ENCODE measurements at regions not wholly inside any gene's neighbourhood (a gene's known extent, or its start where the extent isn't known, plus 50 kb on each side); places are given as distances from the start of the nearest gene placed in this dataset.

GRCh38 chrX:94041881-94042280 lies 367.9 kb downstream of the FAM133A start:
- no peak for TF ChIP-seq NFIC (IDR thresholded peaks at IDR 0.05)
- TF ChIP-seq EP300 (IDR thresholded peaks at IDR 0.05; ENCODE audit: borderline replicate concordance), result no peak
- no peak for TF ChIP-seq CREB1 (IDR thresholded peaks at IDR 0.05; ENCODE audit: low read depth)
- TF ChIP-seq USF1 (IDR thresholded peaks at IDR 0.05), result no peak
- TF ChIP-seq EGR1 (IDR thresholded peaks at IDR 0.05), result no peak
- TF ChIP-seq TCF12 (IDR thresholded peaks at IDR 0.05; ENCODE audit: low read depth), result no peak

GRCh38 chrX:94045724-94046123 lies 371.7 kb downstream of the FAM133A start:
- TF ChIP-seq EP300 (IDR thresholded peaks at IDR 0.05; ENCODE audit: borderline replicate concordance) (no peak), YY1 (IDR thresholded peaks at IDR 0.05; ENCODE audit: low read depth) (no peak)

- TF ChIP-seq MAX (IDR thresholded peaks at IDR 0.05), result no peak
- TF ChIP-seq YY1 (IDR thresholded peaks at IDR 0.05; ENCODE audit: low read depth), result no peak
- no peak for TF ChIP-seq CEBPB (IDR thresholded peaks at IDR 0.05)
- TF ChIP-seq TAF1 (IDR thresholded peaks at IDR 0.05; ENCODE audit: low read depth), result no peak
- TF ChIP-seq USF1 (IDR thresholded peaks at IDR 0.05), result no peak
- TF ChIP-seq NFIC (IDR thresholded peaks at IDR 0.05), result no peak
- no peak for TF ChIP-seq TEAD4 (IDR thresholded peaks at IDR 0.05)
- TF ChIP-seq FOXM1 (IDR thresholded peaks at IDR 0.05; ENCODE audit: borderline replicate concordance, low read depth), result no peak
Measured at GRCh38 chrX:94051926-94052325, 377.9 kb downstream of the FAM133A start.

GRCh38 chrX:94053575-94053974 lies 379.6 kb downstream of the FAM133A start:
- TF ChIP-seq FOXM1 (IDR thresholded peaks at IDR 0.05; ENCODE audit: borderline replicate concordance, low read depth), result no peak
- TF ChIP-seq USF1 (IDR thresholded peaks at IDR 0.05), result no peak
- no peak for TF ChIP-seq TEAD4 (IDR thresholded peaks at IDR 0.05)
- no peak for TF ChIP-seq YY1 (IDR thresholded peaks at IDR 0.05; ENCODE audit: low read depth)
- TF ChIP-seq CREB1 (IDR thresholded peaks at IDR 0.05; ENCODE audit: low read depth), result no peak

GRCh38 chrX:94057385-94057784 lies 383.4 kb downstream of the FAM133A start:
- TF ChIP-seq YY1 (IDR thresholded peaks at IDR 0.05; ENCODE audit: low read depth), result no peak
- TF ChIP-seq EP300 (IDR thresholded peaks at IDR 0.05; ENCODE audit: borderline replicate concordance), result no peak
- TF ChIP-seq REST (IDR thresholded peaks at IDR 0.05; ENCODE audit: low read depth), result no peak
- no peak for TF ChIP-seq TAF1 (IDR thresholded peaks at IDR 0.05; ENCODE audit: low read depth)
- TF ChIP-seq ZBTB7A (IDR thresholded peaks at IDR 0.05; ENCODE audit: low read depth), result no peak
- no peak for TF ChIP-seq MAX (IDR thresholded peaks at IDR 0.05)
- TF ChIP-seq USF1 (IDR thresholded peaks at IDR 0.05), result no peak
- TF ChIP-seq NFIC (IDR thresholded peaks at IDR 0.05), result no peak
- TF ChIP-seq TCF12 (IDR thresholded peaks at IDR 0.05; ENCODE audit: low read depth), result no peak
- no peak for TF ChIP-seq CREB1 (IDR thresholded peaks at IDR 0.05; ENCODE audit: low read depth)
- no peak for TF ChIP-seq EGR1 (IDR thresholded peaks at IDR 0.05)

- no peak for TF ChIP-seq NFIC (IDR thresholded peaks at IDR 0.05)
- TF ChIP-seq RAD21 (IDR thresholded peaks at IDR 0.05; ENCODE audit: low read depth), result peak; percentile 45
Measured at GRCh38 chrX:94058728-94059382, 384.8 kb downstream of the FAM133A start.

- TF ChIP-seq TAF1 (IDR thresholded peaks at IDR 0.05; ENCODE audit: low read depth) (no peak), FOXM1 (IDR thresholded peaks at IDR 0.05; ENCODE audit: borderline replicate concordance, low read depth) (no peak), TEAD4 (IDR thresholded peaks at IDR 0.05) (no peak), TCF12 (IDR thresholded peaks at IDR 0.05; ENCODE audit: low read depth) (no peak), ZBTB7A (IDR thresholded peaks at IDR 0.05; ENCODE audit: low read depth) (no peak), CREB1 (IDR thresholded peaks at IDR 0.05; ENCODE audit: low read depth) (no peak), MAX (IDR thresholded peaks at IDR 0.05) (no peak), REST (IDR thresholded peaks at IDR 0.05; ENCODE audit: low read depth) (no peak), YY1 (IDR thresholded peaks at IDR 0.05; ENCODE audit: low read depth) (no peak), RAD21 (IDR thresholded peaks at IDR 0.05; ENCODE audit: low read depth) (no peak), CEBPB (IDR thresholded peaks at IDR 0.05) (no peak), NFIC (IDR thresholded peaks at IDR 0.05) (no peak), USF1 (IDR thresholded peaks at IDR 0.05) (no peak), EGR1 (IDR thresholded peaks at IDR 0.05) (no peak), EP300 (IDR thresholded peaks at IDR 0.05; ENCODE audit: borderline replicate concordance) (no peak)
Measured at GRCh38 chrX:94065091-94065490, 391.1 kb downstream of the FAM133A start.
